HG02623 (cell line): ENCODE measurements at regions not wholly inside any gene's neighbourhood (a gene's known extent, or its start where the extent isn't known, plus 50 kb on each side); places are given as distances from the start of the nearest gene placed in this dataset.

ENCODE experiments used
- ATAC-seq: cut with Tn5 transposase; IDR thresholded peaks from one replicate; pipeline ENCODE4 v1.9.1; 2021; ENCODE audit warnings: moderate library complexity; ENCODE audit not compliant: unreplicated experiment

DNA sequence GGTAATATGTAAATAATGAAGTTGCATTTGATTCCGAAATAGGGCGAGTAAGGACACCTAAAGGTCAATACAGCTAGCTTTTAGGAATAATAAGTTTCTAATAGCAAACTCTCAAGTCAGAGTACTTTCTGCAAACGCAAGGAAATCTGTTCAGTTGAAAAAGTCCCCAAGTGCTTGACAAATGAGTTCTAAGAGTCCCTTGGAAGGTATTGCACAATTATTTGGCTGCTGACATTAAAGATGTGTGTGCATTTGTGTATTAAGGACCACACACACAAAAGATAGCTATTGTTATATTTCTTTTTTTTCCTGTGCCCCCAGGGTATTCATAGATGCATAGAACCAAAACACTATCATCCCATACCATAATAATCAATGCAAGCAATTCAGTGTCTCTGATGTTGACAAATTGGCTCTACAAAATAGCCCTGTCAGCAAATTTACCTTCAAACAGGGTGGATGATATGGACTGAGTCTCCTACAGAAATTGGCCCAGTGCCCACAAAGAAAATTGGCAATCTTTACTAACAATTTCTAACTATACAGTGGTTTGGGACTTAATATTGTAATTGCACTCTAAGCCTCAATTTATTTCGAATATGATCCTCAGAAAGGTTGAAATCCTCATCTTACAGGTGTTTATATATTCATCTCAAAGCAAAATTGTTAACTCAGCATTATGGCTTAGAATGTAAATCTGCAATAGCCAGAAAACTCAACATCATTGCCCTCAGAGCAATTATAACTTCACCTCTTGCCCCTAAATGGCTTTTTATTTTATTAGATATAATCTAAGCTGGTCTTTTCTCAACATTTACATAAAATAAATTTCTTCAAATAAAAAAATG, 827.2 kb downstream of the MAT2B start:
- no peak for ATAC-seq

DNA sequence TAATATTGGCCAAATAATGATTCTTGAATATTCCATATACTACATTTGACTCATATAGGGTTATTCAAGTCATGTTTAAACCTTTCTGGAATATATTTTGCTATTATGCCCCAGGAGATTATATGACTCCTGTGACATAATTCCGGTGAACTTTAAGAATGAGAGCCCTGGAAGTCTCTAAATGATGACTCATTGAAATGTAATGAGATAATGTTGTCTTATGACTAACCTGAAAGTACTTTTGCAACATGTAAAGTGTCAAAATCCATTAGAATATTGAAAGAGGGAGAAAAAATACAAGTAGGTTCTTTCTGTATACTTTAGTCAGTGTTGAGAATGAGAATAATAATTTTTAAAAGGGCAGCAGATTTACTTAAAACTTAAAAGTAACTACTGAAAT, 830.4 kb downstream of the MAT2B start:
- ATAC-seq, result no peak

DNA sequence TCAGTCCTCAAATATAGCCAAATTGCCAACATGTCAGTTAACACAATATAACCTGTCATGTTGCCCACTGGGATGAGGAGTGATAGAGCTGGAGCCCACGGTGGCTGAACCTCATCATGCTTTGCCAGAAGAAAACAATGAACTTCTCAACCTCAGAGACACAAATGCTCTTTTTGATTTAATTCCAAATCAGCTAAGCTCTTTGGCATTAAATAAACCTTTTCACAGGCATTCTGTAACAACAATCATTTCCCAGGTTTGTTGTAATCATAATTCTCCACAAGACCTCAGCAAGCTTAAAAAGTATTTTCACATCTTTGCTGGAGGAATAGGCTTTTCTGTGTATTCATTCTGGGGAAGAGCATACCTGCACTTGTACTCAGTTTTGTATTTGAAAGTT, 830.9 kb downstream of the MAT2B start:
- ATAC-seq, result no peak

DNA sequence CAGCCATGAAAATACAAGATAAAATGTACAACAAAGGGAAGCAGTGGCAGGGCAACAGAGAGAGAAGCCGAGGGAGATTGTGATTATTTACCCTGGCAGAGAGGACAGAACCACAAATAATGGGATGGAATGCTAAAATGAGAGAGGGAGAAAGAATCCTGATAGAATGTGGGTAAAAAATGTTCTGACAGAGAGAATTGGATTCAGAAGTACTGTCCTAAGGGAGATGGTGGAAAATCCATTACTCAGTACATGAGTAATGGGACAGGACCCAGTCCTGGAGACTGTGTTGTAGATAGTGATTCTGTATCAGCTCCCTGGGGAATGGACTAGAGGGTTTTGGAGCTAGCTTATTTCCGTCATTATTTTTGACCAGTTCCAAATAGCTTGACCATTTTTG, 831.5 kb downstream of the MAT2B start:
- no peak for ATAC-seq

DNA sequence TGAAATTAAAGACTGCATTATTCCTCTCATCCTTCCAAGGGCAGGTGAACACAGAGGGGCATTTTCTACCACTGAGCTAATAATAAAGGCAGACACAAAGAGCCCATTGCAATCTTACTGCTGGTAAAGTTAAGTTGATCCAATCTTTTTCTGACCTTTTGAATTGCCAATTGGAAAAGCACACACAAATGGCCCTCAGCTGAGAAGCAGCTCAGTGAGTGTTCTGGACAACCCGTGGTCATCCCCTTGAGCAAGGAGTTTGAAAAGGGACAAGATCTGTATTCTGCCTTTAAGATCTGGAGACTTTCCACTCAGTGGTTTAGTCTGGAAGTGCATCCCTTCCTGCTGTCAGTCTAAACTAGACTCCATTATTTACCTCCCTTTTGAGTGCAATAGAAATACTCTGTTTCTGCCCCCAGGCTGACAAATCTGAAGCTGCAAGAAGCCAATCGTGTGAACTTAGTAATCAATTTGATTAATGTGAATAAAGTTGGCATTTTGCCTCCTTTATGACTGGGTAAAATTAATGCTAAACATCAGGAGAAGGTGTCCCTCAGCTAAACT, 835.7 kb downstream of the MAT2B start:
- no peak for ATAC-seq

DNA sequence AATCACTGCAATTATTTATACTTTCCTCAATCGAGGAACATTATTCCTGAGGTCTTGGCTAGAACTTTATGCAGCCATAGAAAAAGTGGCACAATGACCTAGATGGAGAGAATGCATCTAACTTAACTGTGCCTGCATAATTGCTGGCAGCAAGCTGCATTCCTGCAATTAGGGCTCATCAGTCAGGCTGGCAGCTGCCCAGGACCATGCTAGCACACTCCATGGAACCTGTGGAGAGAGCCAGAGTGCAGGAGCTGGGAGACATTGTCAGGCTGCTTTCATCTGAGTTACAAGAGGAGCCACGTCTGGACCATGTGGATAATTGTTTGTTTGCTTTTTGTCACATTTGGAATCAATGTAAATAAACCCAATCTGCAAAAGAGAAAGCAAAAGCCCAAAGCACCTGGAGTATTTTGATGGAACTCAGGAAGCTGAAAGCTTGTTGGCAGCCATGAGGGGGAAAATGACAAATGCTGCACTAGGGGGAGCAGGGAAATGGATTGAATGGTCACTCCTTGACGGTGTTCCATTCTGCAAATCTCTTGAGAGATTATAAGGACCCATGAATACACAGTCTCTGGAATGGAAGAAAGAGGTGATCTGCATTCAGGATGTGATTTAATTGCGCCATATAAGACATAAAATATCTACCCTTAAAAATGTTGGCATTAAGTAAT, 839.9 kb downstream of the MAT2B start:
- no peak for ATAC-seq

DNA sequence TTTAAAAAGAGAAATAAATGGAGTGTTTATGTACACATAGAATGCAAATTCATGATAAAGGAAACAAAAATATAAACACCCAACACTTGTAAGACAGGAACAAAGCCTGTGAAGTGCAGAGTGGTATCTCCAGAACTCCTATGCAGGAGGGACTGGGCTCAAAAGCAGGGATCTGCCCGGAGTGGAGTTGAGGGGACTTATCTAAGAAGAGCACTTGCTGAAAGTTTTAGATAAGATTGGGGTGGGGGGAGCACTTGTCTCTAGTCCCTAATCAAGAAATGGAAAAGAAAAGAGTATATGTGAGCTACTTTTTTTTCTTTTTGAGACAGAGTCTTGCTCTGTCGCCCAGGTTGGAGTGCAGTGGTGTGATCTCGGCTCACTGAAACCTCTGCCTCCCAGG, 840.4 kb downstream of the MAT2B start:
- no peak for ATAC-seq

DNA sequence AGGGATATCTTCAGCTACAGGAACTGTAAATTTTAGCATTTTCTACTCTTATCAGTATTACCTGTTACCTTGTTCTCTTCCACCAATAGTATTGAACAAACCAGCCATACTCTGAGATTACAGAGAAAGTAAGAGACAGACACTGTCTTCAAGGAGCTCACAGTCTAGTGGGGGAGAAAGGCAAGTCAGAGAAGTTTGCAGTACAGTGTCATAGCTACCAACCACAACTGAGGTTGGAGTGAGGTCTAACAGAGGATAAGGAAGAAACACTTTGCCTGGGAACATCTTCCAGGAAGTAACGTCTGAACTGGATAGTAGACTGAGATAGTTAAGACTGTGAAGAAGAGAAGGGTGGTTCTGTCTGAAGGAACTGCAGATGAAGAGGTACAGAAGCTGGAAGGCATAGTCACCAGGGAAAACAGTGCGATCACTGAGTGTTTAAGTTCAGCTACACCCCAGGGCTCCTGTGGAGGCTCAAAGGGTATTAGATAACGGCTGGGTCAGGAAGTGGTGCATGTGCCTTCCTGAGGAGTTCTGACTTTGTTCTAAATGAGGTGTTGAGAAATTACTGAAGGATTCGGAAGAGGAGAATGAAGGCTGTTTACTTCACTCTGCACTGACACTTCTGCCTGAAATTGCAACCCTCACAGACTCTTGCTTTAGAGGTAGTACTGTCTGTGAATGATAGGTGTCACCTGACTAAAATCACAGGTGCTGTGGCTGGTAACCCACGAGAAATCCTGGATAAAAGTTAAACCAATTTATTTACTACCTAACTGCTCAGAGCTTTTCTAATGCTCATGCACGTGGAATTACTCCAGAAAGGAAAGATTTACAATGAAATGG, 841.6 kb downstream of the MAT2B start:
- no peak for ATAC-seq

DNA sequence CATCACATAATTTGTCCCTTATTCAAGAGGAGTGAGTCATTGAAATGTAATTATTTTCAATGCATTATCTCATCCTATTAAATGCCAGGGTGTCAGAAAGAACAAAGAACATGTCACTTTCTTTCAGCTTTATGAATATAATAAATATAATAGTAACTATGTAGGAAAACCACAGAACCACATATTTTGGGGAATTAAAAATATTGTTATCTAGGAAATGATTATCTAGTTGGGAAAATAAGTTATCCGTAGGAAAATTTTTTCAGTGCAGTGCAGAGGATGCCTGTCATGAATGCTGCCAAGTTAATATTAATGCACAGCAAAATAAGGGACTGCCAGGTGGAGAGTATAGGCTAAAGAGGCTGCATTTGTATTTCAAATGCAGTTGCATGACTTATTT, 844.8 kb downstream of the MAT2B start:
- ATAC-seq, result no peak

DNA sequence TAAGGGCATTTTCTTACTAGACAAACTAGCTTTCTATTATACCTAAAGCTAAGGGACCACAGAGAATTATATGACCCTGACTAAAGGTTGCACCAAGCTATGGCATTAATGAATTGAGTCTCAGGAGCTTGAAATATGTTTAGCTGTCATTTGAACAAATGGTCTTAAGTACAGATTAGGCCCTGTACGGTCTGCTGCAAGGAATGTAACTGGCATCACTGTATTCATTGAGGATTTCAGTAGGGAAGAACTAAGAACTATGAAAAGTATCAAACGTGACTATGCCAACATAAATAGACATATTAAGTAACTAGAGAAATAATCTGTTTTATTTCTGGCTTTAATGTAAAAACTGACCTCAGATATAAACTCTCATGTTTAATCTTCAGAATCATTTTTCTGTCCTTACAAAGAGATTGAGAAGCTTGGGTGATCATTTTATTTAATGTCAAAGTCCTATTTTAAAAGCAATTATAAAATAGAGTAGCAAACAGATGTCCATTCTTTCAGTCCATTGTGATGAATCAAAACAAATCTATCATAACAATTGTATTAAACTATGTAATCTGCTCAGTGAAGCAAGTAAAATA, 845.9 kb downstream of the MAT2B start:
- ATAC-seq, result no peak

DNA sequence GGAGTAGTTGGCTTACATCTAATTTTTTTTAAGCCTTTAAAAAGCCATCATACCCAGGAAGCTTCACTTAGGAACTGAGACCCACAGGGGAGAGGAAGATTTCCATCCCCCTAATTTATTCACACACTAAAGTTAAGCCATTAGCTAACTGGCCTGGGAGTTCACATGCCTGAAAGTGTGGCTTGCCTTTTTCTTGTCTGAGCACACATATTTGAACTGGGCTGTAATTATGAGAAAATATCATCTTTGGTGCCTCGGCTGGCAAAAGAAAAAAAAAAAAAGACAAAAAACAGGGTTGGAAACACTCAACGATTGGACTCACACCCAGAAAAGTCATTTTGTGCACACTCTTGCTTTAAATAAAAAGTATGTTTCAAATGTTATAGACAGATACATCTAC, 847.3 kb downstream of the MAT2B start:
- no peak for ATAC-seq

DNA sequence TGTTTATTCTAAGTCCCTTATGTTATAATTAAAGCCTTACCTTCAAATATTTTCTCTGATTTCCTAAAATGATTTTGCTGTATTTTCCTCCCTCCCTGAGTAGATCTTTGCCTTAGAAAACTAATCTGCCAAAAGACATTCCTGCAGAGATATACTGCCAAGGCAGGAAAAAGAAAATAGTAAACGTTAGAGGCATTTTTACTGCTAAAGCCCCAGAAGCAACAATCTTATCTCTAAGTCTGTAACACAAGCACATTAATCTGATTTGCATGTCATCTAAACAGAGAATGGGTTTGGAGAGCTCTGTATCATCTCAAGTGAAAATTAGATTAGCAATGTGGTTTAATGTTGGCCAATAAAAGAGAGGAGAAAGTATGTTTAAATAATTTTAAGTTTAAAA, 847.7 kb downstream of the MAT2B start:
- no peak for ATAC-seq

DNA sequence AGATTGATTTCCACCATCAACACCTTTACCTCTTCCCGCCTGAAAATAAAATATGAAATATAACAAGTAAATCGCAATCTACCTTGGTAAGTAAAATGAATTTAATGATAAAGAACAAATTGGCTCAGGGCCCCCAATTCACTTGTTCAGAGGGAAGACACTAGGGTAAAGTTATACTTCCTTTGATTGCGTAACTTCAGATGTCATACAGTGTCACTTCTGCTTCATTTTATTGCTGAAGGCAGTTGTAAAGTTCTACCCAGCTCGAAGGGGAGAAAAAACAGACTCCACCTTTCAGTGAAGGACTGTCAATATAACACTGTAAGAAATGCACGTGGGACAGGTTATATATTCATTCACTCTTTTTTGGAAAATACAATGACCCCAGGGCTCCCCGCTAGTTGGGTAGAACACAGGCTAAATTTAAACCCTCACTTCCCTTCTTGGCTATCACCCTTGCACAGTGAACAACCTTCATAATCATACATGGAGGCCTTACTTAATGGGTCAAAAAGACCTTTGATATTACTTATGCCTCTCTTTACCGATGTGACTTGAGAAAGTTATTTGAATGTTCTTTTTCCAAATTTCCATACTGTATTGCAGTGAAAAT, 848.8 kb downstream of the MAT2B start:
- no peak for ATAC-seq

DNA sequence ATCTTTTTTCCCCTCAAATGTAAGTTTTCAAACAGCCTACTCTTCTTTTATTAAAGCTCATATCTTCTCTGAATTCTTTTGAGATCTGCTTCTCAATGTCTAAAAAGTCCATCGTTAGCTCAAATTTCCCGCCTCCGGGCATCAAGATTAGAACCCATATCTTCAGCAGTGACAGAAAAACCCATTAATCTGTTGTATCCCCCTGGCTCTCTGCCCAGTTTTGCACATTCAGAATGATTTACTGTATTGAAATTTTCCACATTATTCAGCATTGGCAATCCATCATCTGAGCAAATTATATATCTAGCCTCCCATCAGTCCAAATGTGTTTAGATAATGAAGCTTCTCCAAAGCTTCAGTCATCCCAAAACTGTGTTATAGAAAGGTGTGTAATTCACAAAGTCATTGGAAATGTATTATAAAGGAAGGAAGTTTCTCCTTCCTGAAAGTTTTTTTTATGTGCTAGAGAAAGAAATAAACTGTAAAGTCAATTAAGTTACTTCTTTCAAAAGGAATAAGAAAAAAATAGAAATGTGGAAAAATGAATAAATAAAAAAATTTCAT, 849.9 kb downstream of the MAT2B start:
- ATAC-seq, result no peak

DNA sequence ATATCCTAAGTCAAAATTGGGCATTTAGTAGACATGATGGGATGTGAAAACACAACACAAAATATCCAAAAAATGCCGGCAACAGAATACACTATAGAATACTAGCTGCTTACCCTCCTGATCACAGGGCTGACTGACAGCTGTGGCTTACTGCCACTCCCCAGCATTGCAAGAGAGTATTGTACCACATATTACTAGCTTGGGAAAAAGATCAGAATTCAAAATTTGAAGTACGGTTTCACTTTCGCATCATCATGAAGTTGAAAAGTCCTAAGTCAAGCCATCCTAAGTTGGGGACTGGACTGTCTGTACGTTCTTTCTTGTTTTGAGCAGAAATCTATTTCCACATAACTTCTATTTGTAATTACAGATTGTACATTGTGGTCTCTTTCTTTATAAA, 851.4 kb downstream of the MAT2B start:
- ATAC-seq, result no peak

DNA sequence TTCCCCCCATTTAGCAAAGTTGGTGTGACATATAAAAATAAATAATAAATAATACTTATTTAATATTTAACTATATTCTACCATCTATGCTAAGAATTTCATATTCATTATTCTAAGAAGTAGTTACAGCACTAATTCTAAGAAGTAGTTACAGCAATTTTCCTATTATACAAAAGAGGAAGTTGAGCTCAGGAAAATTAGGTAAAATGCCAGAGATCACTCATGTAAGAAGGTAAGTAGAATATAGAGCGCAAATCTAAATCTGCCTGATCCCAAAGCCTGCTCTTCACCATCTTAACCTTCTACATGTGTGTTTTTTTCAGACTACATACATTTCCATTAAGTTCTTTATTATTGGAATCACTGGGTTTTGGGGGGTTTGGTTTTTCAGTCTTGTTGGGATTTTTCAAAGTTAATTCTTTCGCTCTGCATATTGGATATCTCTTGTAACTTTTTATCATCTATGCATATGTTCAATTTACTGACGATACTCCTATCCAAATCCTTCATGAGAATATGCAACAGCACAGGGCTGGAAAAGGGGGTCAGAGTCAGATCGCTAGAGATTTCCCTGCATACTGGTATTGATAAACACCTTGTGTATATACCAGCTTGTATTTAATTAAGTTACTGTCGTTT, 852.1 kb downstream of the MAT2B start:
- ATAC-seq, result no peak

DNA sequence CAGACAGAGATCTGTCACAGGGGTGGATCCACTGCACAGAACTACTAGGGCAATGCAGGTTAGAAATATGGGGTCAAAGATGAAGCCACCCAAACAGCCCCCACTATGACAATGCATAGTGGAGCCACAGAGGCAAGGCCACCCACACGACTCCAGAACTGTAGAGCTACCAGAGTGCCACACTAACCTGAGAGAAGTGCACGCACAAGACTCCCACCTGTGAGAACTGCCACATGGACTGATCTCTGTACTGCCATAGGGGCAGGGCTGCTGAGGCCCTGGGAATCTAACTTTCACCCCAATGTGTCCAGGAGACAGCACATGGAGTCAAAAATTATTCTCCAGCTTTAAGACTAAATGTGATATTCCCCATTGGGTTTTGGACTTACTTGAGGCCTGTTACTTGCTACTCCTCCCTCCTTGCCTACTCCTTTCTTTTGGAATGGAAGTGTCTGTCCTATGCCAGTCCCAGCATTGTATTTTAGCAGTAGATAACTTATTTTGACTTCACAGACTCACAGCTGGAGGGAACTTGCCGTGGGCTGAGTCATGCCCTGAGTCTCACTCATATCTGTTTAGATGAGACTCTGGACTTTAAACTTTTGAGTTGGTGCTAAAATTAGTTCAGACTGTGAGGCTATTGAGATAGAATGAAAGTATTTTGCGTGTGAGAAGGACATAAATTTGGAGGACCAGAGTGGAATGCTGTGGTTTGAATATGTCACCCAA, 853.3 kb downstream of the MAT2B start:
- ATAC-seq, result no peak

DNA sequence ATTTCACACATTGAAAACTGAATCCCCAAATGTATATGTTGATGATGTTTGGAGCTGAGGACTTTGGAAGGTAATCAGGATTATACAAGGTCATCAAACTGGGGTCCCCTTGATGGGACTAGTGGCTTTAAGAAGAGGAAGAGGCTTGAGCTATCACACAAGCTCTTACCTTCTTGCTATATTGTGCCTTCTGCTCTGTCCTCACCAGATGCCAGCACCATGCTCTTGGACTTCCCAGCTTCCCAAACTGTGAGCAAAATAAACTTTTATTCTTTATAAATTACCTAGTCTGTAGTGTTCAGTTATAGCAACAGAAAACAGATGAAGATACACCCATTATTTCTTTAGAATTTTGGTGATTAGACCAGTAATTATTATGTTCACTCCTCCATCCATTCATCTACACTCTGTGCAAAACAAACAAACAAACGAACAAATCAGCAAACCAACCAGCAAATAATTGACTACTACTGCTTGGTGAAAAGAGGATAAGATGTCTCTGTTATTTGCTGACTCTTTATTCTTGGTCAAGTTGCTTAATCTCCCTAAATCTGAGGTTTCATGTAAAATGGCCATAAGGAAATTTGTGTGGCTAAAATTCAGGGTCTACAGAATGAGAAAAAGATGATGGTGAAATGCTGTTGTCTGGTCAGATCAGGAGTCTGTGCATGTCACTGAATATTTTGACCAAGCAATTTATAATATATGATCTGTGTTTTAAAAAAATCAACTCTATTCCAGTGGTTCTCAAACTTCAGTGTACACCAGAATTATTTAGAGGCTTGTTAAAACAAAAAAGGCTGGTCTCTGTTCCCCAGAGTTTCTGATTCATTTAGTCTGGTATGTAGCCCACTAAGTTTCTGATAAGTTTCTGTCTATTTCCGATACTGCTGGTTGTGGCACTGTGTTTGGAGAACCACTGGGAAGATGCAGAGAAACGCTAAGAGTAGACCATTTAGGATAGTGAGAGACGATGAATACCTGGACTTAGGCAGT, 854.1 kb downstream of the MAT2B start:
- ATAC-seq, result no peak
